Ishikawa (cell line): ENCODE measurements at regions not wholly inside any gene's neighbourhood (a gene's known extent, or its start where the extent isn't known, plus 50 kb on each side); places are given as distances from the start of the nearest gene placed in this dataset.

Source experiments
- CREB1 ChIP-seq: IDR thresholded peaks from 2 replicates; pipeline ENCODE4 v1.6.1; 2012; ENCODE audit warnings: low read depth
- EP300 ChIP-seq: IDR thresholded peaks from 2 replicates; pipeline ENCODE4 v1.6.1; 2012; ENCODE audit warnings: borderline replicate concordance
- FOXM1 ChIP-seq: IDR thresholded peaks from 2 replicates; pipeline ENCODE4 v1.6.1; 2012; ENCODE audit warnings: low read depth, borderline replicate concordance
- MAX ChIP-seq: IDR thresholded peaks from 2 replicates; pipeline ENCODE4 v1.6.1; 2012
- RAD21 ChIP-seq: IDR thresholded peaks from 2 replicates; pipeline ENCODE4 v1.6.1; 2012; ENCODE audit warnings: low read depth
- REST ChIP-seq: IDR thresholded peaks from 2 replicates; pipeline ENCODE4 v1.6.1; 2012; ENCODE audit warnings: low read depth, mild to moderate bottlenecking
- TAF1 ChIP-seq: IDR thresholded peaks from 2 replicates; pipeline ENCODE4 v1.6.1; 2012; ENCODE audit warnings: low read depth, mild to moderate bottlenecking
- YY1 ChIP-seq: IDR thresholded peaks from 2 replicates; pipeline ENCODE4 v1.6.1; 2012; ENCODE audit warnings: low read depth
- ZBTB7A ChIP-seq: IDR thresholded peaks from 2 replicates; pipeline ENCODE4 v1.6.1; 2012; ENCODE audit warnings: low read depth

GRCh38 chr2:58598171-58598570 lies 357.0 kb upstream of the FANCL start:
- TF ChIP-seq MAX: no peak
- no peak for TF ChIP-seq FOXM1
- no peak for TF ChIP-seq REST
- TF ChIP-seq RAD21: no peak
- TF ChIP-seq ZBTB7A: no peak
- no peak for TF ChIP-seq TAF1
- TF ChIP-seq YY1: no peak
- no peak for TF ChIP-seq CREB1
- TF ChIP-seq EP300: no peak
